ENCODE measurements at regions not wholly inside any gene's neighbourhood (a gene's known extent, or its start where the extent isn't known, plus 50 kb on each side); places are given as distances from the start of the nearest gene placed in this dataset.

DNA sequence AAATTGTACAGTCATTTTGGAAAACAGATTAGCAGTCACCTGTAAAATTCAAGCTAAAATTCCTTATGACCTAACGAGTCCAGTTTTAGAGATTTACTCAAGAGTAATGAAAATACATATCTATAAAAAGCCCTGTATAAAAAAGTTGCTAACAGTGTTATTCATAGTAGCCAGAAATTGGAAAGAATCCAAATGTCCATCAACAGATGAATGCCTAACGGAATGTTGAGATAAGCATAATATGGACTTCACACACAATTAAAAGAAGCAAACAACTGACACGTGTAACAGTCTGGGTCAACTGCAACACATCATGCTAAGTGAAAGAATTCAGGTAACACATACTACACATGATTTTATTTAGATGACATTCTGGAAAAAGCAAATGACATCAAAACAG lies 584.8 kb upstream of the AGA start:
- TF ChIP-seq, protein P1, sequence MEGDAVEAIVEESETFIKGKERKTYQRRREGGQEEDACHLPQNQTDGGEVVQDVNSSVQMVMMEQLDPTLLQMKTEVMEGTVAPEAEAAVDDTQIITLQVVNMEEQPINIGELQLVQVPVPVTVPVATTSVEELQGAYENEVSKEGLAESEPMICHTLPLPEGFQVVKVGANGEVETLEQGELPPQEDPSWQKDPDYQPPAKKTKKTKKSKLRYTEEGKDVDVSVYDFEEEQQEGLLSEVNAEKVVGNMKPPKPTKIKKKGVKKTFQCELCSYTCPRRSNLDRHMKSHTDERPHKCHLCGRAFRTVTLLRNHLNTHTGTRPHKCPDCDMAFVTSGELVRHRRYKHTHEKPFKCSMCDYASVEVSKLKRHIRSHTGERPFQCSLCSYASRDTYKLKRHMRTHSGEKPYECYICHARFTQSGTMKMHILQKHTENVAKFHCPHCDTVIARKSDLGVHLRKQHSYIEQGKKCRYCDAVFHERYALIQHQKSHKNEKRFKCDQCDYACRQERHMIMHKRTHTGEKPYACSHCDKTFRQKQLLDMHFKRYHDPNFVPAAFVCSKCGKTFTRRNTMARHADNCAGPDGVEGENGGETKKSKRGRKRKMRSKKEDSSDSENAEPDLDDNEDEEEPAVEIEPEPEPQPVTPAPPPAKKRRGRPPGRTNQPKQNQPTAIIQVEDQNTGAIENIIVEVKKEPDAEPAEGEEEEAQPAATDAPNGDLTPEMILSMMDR (IDR thresholded peaks at IDR 0.05; ENCODE audit: borderline replicate concordance, extremely low read depth, low read length, poor library complexity, severe bottlenecking), result no peak
- no peak for TF ChIP-seq EZH2 (IDR thresholded peaks at IDR 0.05; ENCODE audit: borderline replicate concordance, low read depth, low read length, severe bottlenecking)
